NCI-H2107 treated with DMSO at 0.1 percent for 48 hours (cell line): ENCODE measurements at regions not wholly inside any gene's neighbourhood (a gene's known extent, or its start where the extent isn't known, plus 50 kb on each side); places are given as distances from the start of the nearest gene placed in this dataset.
"Not testable (repeated sequence)": the region's sequence is repeated elsewhere in the genome, so short reads cannot be mapped to it uniquely, and the experiment has no call there.

Experiments
- DNase-seq: peaks from one replicate; lab custom pipeline; 2025; ENCODE audit not compliant: unreplicated experiment; lab: John Stamatoyannopoulos, UW

DNA sequence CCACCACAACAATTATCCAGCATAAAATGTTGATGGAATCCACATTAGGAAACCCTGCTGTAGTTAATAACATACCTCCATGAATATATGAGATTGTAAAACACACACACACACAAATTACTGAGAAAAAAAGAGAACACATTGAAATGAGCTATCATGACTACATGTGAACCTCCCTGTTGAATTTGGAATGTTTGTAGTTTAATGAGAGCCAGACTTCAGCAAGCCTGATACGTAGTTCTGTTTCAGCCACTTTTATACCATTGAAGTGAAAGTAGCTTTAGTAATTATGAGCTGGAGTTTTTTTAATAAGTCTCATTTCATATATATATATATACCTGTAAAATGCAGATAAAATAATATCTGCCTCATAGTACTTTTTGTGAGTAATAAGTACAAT, 1146.4 kb downstream of the NAALADL2 start:
- DNase-seq, result no peak

DNA sequence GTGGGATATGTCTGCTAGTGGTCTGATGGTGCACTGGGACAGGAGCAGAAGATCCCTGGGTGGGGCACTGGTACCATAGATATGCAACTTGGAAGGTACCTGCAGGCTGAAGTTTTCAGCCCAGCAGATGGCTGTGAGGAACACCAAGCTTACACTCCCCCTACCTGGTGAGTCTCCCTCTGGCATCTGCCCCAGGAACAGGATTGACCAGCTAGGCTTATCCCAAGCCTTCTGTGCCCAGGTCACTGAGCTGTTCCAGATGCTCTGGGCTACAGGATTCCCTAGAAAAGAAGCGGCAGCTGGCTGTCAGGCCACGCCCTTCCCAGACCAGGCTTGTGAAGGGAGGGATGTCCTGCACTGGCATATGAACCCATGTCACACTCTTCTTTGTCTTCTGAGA, 1130.0 kb downstream of the NAALADL2 start:
- DNase-seq, result no peak

GRCh38 chr3:175988401-175988800, 1129.3 kb downstream of the NAALADL2 start:
- no peak for DNase-seq

GRCh38 chr3:175985781-175986180, 1126.6 kb downstream of the NAALADL2 start:
- no peak for DNase-seq

DNA sequence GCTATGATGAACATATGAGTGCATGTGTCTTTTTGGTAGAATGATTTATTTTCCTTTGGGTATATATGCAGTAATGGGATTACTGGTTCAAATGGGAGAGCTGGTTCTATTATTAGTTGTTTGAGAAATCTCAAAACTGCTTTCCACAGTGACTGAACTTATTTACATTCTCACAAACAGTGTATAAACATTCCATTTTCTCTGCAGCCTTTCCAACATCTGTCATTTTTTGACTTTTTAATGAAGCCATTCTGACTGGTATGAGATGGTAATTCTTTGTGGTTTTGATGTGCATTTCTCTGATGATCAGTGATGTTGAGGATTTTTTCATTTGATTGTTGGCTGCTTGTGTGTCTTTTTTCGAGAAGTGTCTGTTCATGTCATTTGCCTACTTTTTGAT, 1124.2 kb downstream of the NAALADL2 start:
- DNase-seq, result no peak

- DNase-seq, result no peak
These were observed 1121.5 kb downstream of the NAALADL2 start for GRCh38 chr3:175980486-175981090.

GRCh38 chr3:175977968-175978752, 1119.0 kb downstream of the NAALADL2 start:
- DNase-seq, result no peak

DNA sequence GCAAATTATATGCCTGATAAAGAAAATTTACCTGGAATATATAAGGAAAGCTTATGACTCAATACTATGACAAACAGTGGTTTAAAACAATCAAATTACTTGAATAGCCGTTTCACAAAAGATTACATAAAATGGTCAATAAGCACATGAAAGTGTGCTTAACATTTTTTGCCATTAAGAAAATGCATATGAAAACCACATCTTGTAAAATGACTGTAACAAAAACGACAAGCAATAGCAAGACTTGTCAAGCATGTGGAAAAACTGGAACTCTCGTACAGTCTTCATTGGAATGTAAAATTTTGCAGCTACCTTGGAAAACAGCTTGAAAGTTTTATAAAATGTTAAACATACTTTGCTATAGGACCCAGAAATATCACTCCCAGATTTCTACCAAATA, 1110.3 kb downstream of the NAALADL2 start:
- no peak for DNase-seq

GRCh38 chr3:175965036-175965435, 1105.9 kb downstream of the NAALADL2 start:
- DNase-seq, result no peak

DNA sequence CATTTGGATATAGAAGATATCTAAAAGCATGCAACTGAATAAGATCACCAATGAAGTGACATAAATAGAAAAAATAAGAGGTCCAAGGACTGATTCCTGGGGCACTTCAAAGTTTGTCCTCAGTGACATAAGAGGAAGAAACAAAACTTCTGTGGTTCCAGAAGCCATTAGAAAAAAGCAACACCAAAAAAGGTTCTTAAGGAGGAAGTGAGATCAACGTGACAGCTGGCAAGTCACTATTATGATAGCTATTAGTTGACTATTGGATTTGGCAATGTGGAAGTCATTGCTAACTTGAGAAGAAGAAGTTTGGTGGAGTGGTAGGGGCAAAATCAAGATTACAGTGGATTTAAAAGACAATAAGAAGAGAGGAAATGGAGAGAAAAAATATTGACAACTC, 1098.3 kb downstream of the NAALADL2 start:
- DNase-seq, result no peak

DNA sequence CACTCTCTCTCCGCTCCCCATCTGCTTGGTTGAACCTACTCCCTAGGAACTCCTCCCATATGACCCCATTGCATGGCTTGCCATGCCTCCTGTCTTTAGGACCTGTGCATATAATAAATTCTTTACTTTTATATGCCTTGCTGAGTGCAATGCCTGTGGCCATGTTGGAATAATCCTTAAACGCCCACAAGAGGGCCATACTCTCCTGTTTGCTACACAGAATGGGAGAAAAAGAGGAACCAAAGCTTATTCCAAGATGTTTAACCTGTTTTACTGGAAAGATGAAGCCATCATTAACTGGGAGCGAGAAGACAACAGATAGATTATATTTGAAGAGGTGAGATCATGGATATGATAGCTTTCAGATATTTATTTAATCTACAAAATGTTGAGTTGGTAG, 1097.8 kb downstream of the NAALADL2 start:
- DNase-seq, result peak; percentile 9

DNA sequence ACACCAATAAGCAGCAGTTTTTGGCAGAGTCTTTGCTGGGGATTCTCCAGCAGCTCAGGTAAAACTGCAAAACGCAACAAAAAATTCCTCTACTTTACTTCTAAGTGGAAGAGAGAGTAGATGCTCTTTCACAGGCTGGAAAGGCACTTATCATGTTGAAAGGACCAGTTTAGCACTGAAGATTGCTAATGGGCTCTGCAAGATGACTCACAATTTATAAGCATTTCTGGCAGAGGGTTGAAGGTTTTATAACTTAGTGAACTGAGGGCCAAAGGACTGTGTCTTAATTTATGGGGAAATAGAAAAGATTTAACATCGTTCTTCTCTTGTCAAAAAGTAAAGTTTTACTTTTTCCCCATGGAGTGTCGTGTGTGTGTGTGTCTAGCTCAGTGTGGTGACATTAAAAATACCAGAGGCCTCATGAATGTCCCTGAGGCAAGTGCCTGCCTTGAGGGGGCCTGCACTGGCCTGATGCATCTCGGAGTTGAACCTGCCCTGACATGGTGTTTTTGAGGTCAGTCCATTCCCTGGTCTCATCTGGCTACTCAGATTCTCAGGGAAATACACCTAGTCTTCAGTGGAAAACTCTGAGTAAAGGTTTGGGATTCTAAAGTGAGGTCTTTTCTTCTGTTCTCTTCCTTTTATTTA, 1092.0 kb downstream of the NAALADL2 start:
- DNase-seq, result no peak

GRCh38 chr3:175948041-175948440, 1088.9 kb downstream of the NAALADL2 start:
- no peak for DNase-seq

DNA sequence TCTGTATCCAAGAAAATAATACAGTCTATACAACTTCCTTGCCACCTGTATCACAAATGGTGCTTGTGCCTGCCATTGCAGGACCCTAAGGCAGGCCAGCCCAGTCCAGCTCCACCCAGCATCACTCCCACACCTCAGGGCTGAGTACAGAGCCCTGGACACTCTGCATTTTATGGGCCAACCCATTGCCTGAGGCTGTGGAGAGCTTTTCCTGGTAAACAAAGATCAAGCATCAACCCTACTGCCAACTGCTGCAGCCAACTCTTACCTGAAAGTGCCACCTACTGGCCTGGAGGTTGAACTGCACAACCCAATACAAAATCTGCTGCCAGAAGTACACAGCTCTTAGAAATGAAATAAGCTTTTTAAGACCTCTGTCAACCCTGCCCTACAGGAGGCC, 1082.2 kb downstream of the NAALADL2 start:
- no peak for DNase-seq

GRCh38 chr3:175940881-175941280, 1081.7 kb downstream of the NAALADL2 start:
- no peak for DNase-seq

- no peak for DNase-seq
These were observed 1081.1 kb downstream of the NAALADL2 start for GRCh38 chr3:175940243-175940642.

GRCh38 chr3:175937367-175937766, 1078.2 kb downstream of the NAALADL2 start:
- DNase-seq, result not testable (repeated sequence)

DNA sequence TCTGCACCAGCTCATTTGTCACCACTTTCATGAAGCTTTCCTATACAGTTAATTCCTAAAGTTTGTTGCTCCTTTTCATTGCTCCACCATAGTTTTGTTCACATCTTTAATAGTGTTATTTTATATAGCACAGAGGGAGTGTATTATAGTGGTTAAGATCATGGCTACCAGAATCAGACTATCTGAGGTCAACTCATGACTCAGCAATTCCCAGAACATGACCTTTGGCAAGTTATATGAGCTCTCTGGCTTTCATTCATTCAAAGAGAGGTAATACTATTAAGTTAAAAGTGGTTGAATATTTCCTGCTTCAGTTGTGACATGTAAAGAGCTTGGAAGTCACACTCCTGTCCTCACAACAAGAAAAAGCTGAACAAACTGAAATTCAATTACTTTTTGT, 1073.5 kb downstream of the NAALADL2 start:
- no peak for DNase-seq

- DNase-seq, result no peak
These were observed 1060.0 kb downstream of the NAALADL2 start for GRCh38 chr3:175919133-175919532.

DNA sequence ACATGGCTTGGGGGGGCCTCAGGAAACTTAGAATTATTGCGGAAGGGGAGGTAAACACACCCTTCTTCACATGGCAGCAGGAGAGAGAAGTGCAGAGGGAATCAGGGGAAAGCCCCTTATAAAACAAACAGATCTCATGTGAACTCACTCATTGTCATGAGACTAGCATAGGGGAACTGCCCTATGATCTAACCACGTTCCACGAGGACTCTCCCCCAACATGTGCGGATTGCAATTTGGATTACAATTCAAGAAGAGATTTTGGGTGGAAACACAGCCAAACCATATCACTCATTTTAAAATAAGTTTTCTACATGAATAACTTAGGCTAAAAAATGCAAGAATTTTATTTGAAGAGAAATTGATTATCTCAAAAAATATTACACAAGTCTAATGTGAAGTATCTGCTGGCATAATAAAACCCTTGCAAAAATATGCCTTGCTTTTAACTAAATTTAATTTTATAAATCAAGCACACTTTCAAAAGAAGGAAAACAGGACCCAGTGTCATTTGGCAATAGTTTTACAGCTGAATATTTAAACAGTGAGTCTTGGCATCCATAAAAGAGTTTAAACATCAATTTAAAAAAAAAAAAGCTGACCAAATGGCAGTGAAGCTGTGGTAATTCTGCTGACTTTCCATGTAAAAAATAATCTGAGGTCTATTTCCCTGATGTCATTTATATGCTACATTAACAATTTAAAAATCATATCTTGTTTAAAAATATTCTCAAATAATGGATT, 1057.2 kb downstream of the NAALADL2 start:
- no peak for DNase-seq

- DNase-seq, result no peak
These were observed 1055.7 kb downstream of the NAALADL2 start for GRCh38 chr3:175914785-175915184.

- no peak for DNase-seq
These were observed 1054.2 kb downstream of the NAALADL2 start for GRCh38 chr3:175913286-175913685.
